ENCODE measurements at regions not wholly inside any gene's neighbourhood (a gene's known extent, or its start where the extent isn't known, plus 50 kb on each side); places are given as distances from the start of the nearest gene placed in this dataset.
"Not testable (repeated sequence)": the region's sequence is repeated elsewhere in the genome, so short reads cannot be mapped to it uniquely, and the experiment has no call there.

DNA sequence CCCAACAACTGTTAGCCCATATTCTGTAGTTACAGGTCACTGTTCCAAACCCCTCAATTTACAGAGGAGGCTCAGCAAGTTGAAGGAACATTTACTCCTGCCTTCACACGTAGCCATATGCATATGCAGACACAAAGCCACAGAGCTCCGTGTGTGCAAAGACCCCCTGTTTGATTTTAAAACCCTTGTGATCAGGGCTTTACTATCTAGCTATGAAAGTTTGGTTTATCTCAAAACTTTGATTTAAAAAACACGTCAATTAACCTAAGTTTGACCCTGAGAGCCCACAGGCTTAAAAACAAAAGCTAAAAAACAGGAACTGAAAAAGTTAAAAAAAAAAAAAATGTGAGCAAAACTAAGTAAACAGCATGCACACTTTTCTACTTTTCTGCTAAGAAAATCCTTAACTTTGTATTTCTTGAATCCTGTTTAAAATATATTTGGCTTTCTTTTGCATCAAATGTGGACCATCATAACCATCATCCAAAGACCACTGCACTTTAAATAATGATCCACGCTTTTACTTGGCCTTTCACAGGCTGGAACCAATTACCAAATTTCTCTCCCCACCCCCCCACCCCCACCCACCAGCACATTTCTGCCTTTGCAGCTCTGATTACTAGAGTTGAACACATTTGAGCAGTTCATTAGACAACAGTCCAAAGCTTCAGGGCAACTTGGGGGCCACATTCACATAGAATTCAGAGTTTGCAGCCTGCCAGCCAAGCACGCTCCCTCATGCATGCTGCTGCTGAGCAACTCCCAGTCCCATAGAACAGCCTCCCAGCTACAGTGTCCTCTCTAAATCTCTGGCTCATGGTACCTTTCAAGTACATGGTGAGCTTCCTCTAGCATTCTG is 128.8 kb upstream of the MAP3K1 start:
- DNase-seq (ENCODE audit: low read depth in 3 of 3), result no peak

DNA sequence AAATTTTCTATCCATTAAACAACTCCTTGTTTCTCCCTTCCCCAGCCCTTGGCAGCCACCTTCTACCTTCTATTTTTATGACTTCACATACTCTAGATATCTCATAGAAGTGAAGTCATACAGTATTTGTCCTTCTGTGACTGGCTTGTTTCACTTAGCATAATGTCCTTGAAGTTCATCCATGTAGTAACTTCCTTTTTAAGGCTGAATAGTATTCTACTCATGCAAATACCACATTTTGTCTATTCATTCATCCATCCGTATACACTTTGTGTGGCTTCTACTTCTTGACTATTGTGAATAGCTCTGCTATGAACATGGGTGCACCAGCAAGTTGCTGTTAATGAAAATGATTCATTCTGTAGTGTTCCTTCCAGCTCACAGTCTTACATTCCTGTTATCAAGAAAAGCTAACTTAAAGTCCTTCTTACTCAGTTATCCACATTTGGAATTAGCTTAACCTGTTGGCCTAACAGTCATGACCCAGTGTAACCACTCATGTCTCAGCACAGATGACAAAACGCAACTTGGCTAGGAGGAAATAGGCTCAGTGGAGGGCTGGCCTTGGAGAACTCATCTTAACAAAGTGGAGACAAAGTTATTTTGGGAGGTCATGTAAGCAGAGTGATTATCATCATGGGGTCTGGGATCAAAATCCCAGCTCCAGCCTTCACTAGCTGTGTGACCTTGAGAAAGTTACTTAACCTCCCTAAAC is 129.7 kb upstream of the MAP3K1 start:
- no peak for DNase-seq (ENCODE audit: low read depth in 3 of 3)

DNA sequence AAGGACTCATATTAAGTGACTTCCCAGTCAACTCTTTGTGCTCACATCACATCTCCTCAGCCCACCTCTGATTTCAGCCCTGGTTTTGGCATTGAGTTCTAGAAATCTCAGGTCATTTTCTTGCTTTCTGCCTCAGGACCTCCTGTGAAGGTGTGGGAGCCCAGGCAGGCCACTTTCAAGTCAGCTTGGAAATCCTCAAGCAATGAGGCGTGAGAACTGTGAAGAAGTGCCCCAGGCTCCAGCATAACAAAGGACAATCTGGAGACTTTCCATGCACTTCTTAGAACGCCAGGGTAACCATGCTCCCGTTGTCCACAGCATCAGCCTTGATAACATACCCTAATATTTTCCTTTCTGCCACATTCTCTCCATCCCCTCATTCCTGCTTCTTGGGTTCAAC is 131.2 kb upstream of the MAP3K1 start:
- no peak for DNase-seq (ENCODE audit: low read depth in 3 of 3)

DNA sequence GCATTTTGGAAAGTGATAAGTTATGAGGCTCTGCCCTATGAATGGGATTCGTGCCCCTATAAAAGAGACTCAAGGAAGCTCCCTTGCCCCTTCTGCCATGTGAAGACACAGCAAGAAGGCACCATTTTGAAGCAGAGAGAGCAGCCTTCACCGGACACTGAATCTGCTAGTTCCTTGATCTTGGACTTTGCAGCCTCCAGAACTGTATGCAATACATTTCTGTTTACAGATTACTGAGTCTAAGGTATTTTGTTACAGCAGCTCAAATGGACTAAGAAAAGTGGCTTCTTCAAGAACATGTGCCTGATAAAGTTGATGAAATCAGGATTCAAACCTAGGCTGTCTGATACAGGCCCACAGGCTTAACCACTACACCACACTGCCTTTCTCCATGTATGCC is 131.6 kb upstream of the MAP3K1 start:
- DNase-seq (ENCODE audit: low read depth in 3 of 3), result no peak

DNA sequence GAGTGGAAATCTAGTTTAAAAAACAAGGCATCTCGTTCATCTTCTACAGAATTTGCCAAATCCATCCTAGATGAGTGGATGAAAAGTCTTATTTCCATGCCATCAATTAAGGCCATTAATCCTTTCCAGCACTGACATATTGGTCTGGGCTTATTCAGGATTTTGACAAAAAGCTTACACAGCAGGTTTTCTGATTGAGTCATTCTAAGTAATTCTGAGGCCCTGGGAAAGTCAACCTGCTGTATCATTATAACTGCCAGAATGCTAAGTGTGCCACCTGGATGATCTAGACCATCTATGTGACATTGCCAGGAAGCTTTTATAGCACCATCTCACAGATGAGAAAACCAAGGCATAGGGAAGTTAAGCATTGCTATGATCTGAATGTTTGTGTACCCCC is 132.1 kb upstream of the MAP3K1 start:
- DNase-seq (ENCODE audit: low read depth in 3 of 3), result no peak

DNA sequence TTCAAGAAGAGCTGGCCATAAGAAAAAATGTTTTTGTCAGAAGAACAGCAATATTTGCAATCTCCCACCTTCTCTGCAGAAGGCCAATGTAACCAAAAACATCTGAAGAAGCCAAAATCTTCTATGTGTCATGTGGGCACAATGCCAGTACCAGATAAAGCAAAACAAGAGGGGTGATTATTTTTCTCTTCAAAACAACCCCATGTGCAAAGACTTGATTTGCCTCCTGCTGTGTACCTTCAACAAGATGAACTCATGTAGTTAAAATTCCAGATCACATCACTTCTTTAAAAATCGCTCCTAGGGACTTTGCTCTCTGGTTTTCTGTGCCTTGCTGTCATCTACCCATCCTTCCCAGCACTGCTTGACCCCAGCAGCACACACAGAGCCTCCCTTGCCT is 134.0 kb upstream of the MAP3K1 start:
- no peak for DNase-seq (ENCODE audit: low read depth in 3 of 3)

DNA sequence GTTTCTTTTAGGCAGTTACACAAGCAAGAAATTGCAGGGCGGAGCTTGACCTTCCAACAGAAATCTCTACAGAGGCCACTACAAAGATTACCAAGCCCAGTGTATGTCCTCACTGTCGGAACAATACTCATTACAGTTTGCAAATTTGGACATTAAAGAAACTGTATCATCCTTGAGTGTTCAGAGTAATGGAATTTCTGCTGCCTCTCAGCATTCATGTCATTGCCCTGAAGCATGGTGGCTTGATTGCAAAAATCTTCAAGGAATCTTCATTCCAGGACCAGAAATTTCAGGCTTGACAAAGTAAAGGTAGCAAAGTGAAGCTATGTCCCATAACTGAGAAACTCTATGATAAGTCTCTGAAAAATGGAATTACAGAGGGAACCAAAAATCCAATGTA is 134.6 kb upstream of the MAP3K1 start:
- DNase-seq (ENCODE audit: low read depth in 3 of 3), result no peak

DNA sequence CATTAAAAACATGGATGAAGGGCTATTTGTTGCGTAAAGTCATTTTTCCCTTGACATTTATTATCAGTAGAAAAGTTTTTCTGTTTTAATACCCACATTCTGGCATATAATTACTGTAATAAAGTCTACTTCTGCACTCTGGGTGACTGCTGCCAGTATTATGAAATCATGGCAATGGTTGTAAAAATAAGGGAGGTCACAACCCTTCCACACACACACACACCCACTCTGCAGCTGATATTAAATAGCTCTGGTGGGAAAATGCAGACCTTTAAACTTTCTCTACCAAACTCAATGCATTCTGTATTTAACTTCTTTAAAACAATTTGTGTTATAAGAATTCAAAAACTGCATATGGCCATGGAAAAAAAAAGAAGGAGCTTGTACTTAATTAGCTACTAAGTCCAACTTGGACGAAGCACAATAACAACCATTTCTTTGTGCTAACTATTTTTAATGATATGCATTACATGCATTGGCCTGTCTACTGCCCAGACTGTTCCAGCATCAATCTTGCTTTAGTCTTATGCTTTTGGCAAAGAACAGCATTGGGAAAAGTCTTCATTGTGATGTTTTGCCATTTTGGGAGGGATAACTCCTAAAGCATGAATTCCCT is 137.6 kb upstream of the MAP3K1 start:
- no peak for DNase-seq (ENCODE audit: low read depth in 3 of 3)

DNA sequence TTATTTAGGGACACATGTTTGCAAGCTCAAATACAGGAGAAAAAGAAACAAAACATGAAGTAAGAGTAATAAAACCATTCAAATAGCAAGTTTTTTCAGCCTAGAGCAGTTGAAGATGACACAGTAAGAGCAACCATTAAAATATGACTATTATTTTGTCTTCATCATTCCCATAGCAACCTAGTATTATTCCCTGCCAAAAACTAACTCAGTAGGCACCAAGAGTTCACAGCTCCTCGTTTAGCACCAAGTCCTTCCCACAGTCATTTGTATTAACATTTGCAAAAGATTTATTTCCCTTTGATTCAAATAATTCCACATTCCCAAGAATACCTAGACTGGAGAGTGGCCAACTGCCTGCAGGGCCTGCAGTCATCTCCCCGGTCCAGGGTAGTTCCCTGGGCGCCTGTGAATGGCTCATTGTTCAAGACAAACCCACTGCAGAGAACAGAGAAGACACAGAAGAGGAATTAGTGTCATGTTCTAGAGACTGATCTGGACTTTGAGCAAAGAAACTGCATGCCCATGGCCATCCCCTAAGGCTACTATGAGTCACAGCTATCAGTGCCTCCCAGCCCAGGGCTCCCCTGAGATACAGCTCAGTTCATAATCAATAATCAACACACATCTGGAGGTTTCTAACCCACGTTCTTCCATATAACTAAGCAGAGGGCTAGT is 139.1 kb upstream of the MAP3K1 start:
- DNase-seq (ENCODE audit: low read depth in 3 of 3), result no peak

DNA sequence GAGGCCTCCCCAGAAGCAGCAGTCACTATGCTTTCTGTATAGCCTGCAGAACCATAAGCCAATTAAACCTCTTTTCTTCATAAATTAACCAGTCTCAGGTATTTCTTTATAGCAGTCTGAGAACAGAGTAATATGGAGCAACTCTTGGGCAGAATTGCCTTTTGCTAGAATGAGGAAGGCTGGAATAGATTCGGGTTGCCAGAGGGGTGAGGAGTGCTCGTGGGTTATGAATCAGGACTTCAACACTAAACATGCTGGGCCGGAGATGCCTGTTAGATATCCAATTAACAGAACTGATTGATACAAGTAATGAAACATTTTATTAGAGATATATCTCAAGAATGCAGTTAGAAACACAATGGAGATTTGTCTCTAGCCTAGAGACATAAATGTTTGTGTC is 140.9 kb upstream of the MAP3K1 start:
- DNase-seq (ENCODE audit: low read depth in 3 of 3), result no peak

DNA sequence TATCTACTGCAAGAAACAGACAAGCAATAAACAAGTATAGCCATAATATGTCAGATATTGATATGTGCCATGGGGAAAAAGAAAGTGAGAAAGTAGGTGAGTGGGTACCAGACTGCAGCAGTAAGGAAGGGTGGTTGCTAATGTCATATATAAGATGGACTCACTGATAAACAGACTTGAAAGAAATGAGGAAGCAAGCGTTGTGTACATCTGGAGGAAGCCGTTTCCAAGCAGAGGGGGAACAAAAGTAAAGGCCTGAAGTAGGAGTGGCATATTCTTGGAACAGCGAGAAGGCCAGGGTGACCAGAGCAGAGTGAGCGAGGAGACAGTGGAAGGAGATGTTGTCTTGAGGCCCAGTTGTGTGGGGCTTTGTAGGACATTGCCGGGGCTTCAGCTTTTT is 142.2 kb upstream of the MAP3K1 start:
- DNase-seq (ENCODE audit: low read depth in 3 of 3), result no peak

DNA sequence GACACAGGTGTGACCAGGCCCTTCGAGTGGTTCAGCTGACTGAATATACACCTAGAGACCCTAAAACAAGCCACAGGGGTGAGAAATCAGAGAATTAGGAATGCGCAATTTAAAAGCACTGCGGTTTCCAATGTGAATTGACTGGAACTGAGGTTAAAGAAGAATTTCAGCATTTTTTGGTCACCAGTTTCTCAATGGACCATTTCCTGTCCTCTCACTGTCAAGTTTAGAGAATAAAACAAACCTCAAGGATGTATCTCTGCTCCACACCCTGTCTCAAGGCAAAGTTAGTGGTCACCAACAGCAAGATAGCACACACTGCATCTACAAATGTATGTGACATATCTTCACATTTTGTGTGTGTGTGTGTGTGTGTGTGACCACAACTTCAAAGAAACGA is 143.8 kb upstream of the MAP3K1 start:
- DNase-seq (ENCODE audit: low read depth in 3 of 3), result no peak

DNA sequence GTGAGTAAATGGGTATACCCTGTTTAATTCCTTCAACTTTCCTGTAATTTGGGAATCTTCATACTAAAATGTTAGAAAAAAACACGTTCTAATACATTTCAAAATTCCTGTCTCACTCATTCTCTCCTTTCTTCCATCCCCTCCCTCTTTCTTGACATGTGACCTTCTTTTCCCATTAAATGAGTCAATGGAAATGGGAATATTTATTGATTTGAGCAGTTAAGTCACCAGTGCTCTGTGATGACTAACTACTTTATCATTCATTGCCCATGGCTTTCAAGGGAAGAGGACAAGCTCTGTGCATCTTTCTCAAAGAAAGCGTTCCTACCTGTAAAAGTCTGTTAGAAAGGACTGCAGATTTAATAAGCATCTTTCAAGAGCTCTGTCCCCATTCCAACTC is 144.4 kb upstream of the MAP3K1 start:
- DNase-seq (ENCODE audit: low read depth in 3 of 3), result no peak

DNA sequence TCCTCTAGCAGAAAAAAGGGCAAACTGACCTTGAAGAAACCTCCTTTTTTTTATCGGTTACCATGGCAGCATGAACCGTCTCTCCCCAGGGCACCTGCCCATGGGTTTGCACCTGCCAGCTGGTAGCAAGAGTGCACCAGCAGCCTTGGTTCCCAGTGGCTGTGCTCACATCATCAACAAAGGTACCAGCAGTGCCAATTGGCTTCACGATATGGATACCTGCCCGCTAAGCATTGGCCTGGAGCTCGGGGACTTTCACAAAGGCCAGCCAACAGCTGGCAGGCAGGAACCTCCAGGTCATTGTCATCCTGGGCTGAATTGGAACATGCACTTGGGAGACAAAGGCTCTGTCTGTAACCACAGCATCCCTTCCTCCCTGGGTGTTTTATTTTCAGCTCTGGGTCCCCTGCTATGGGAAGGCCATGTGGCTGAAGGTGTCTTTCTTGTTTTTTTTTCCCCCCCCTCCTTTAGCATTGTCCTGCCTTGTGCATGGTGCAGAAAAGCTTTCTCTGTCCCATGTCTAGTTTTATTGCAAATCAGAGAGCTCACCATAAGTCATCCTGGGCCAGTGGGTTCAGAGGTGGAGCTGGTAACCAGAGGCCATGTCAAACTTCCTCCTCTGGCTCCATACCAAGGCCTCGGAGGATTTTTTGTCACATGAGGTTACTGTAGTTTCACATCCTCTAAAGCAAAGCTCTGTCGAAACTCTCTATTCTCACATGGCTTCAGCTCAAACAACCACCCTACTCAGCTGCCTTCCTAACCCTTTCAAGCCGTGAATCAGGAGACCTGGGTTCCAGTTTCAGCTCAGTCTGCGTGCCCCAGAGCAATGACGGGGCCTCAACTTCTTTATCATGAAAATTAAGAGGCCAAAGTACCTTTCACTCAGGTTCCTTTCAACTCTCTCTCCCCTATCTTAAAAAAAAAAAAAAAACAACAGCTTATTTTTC is 145.5 kb upstream of the MAP3K1 start:
- DNase-seq (ENCODE audit: low read depth in 3 of 3), result peak; percentile 7 to 47 (median 13)

DNA sequence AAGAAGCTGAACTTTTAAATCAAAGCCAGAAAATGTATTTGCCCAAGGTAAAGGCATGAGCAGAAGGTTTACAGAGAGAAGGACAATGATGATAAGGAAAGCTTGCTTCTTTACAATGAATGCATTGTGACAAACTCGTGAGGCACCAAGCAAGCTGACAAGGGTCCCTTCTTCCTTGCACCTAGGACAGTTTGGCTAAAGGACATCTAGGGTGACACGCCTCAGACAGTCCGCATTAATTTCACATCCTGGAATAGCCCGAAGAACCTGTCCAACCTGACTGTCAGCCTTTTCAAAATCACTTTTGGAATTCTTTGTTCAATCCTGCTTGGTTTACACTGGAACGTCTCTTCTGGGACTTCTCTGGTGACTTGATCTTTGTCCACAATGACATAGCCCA is 146.4 kb upstream of the MAP3K1 start:
- DNase-seq (ENCODE audit: low read depth in 3 of 3), result no peak

DNA sequence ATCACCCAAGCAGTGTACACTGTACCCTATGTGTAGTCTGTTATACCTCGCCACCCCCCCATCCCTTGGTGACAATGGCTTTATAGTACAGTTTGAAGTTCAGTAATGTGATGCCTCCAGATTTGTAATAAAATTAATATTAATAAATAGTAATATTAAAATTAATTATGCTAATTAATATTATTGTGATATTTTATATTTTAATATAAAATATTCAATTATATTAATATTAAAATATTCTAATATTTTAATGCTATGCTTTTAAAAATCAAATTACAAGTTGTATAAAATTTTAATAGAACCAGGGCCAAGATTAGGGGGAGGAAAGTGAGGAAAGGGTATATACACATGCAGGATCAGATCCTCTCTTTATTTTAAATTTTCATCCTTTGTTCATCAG is 147.7 kb upstream of the MAP3K1 start:
- DNase-seq (ENCODE audit: low read depth in 3 of 3), result no peak

DNA sequence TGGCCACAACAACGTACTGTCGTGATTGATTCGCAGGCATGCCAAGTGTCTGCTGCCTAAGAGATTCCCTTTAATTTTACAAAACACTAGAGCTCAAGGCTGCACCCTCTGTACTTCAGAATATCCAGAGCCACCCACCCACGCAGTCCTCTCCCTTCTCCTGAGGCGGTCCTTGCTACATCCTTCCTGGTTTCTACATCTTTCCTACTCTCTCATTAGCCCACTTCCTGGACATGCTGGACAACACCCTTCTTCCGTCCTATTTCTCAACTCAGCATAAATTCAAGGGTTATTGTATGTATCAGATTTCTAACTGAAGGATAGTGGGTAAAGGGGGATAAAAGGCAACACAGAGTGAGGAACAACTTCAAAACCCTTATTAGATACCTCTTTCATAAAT is 148.4 kb upstream of the MAP3K1 start:
- DNase-seq (ENCODE audit: low read depth in 3 of 3), result no peak

DNA sequence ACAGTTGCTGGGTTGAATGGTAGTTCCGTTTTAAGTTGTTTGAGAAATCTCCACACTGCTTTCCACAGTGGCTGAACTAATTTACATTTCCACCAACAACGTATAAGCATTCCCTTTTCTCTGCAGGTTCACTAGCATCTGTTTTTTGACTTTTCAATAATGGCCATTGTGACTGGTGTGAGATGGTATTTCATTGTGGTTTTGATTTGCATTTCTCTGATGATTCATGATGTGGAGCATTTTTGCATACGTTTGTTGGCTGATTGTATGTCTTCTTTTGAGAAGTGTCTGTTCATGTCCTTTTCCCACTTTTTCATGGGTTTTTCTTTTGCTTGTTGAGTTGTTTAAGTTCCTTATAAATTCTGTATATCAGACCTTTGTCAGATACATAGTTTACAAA is 150.2 kb upstream of the MAP3K1 start:
- DNase-seq (ENCODE audit: low read depth in 3 of 3), result not testable (repeated sequence)

DNA sequence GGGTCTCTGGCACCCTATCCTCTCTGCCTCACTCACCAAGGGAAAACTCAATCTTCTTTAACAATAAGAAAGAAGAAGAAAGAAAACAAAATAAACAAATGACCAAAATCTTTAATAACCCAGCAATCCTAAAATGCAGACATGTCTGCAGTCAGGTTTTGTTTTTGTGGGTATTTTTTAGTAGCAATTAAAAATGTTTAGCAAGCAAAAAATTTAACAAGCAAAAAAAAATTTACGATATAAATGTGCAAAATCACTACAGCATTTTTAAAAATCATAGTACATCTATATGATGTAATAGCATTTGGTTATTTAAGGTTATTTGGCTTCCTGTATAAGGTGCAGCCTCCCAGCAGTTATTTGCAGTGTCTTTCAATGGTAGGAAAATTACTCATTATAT is 151.3 kb upstream of the MAP3K1 start:
- DNase-seq (ENCODE audit: low read depth in 3 of 3), result no peak

DNA sequence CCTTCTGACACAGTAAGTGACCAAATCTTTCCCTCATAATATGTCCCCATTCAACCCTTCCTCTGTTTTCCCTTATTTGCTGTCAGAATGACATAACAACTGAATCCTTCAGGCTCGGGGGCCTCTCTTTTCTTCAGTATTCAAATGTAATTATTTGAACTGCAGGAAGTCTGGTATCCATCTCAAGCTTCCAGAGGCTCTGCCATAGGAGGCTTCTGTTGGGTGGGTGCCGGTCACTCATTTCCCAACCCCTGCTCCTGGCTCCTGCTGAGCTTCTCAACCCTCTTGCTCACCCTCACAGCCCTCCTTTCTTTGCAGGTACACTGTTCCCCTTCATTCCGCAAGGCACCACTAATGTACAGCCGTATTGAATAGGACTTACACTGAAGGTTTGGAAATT is 151.8 kb upstream of the MAP3K1 start:
- DNase-seq (ENCODE audit: low read depth in 3 of 3), result no peak

DNA sequence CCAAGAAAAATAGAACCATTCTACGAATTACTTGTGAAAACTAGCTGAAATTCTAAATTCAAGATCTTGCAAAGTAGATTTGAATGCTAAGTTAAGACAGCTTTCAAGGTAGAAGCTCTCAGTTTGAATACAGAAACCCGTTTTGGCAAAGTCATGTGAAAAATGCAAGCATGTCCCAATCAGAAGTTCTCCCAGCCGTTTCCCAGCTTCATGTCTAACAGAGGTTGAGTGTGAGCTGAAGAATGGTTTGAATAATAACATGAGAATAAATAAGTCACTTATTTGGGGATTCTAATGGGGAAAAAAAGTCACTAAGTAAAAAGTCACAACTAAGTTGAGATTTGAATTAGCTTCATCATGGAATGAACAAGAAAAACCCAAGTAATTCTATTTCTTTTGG is 152.5 kb upstream of the MAP3K1 start:
- DNase-seq (ENCODE audit: low read depth in 3 of 3), result no peak
